NB4 (cell line): ENCODE measurements at regions not wholly inside any gene's neighbourhood (a gene's known extent, or its start where the extent isn't known, plus 50 kb on each side); places are given as distances from the start of the nearest gene placed in this dataset.

Experiments
- DNase-seq: peaks from one replicate; pipeline ENCODE4 v3.0.0; 2010; ENCODE audit warnings: low read depth
- H3K4me3 ChIP-seq: one replicate; pipeline ENCODE4 v1.5.1; 2011; ENCODE audit warnings: mild to moderate bottlenecking, low read depth, low read length, moderate library complexity
- MYC ChIP-seq: IDR thresholded peaks from 2 replicates; pipeline ENCODE4 v1.6.1; 2011; ENCODE audit warnings: low read depth, low read length
- POLR2A ChIP-seq: IDR thresholded peaks from 2 replicates; pipeline ENCODE4 v1.6.1; 2011; ENCODE audit warnings: mild to moderate bottlenecking; ENCODE audit not compliant: insufficient read length; ENCODE audit errors: extremely low read depth
- TF ChIP-seq, protein P1 (sequence below): IDR thresholded peaks from one replicate; pipeline ENCODE4 v1.5.1; 2012; ENCODE audit warnings: low read depth, low read length
- TF ChIP-seq, protein P2 (sequence below): IDR thresholded peaks from 2 replicates; pipeline ENCODE4 v1.6.1; 2011; ENCODE audit warnings: low read depth, low read length

DNA sequence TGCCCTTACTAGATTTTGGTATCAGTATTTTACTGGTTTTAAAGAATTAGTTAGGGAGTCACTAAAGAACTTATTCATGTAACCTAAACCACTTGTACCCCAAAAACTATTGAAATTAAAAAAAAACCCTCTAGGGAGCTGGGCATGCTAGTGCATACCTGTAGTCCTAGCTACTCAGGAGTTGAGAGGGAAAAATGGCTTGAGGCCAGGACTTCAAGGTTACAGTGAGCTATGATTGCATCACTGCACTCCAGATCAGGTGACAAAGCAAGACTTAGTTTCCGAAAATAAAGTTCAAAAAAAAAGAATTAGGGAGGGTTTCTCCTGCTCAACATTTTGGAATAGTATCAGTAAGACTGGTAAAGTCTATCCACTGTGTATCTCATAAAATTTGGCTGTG, 364.4 kb upstream of the LUZP2 start:
- no peak for DNase-seq
- no peak overlapping the region for H3K4me3 ChIP-seq
- TF ChIP-seq POLR2A: no peak
- TF ChIP-seq, protein P1, sequence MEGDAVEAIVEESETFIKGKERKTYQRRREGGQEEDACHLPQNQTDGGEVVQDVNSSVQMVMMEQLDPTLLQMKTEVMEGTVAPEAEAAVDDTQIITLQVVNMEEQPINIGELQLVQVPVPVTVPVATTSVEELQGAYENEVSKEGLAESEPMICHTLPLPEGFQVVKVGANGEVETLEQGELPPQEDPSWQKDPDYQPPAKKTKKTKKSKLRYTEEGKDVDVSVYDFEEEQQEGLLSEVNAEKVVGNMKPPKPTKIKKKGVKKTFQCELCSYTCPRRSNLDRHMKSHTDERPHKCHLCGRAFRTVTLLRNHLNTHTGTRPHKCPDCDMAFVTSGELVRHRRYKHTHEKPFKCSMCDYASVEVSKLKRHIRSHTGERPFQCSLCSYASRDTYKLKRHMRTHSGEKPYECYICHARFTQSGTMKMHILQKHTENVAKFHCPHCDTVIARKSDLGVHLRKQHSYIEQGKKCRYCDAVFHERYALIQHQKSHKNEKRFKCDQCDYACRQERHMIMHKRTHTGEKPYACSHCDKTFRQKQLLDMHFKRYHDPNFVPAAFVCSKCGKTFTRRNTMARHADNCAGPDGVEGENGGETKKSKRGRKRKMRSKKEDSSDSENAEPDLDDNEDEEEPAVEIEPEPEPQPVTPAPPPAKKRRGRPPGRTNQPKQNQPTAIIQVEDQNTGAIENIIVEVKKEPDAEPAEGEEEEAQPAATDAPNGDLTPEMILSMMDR: no peak
- no peak for TF ChIP-seq MYC
- TF ChIP-seq, protein P2, sequence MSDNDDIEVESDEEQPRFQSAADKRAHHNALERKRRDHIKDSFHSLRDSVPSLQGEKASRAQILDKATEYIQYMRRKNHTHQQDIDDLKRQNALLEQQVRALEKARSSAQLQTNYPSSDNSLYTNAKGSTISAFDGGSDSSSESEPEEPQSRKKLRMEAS: no peak

DNA sequence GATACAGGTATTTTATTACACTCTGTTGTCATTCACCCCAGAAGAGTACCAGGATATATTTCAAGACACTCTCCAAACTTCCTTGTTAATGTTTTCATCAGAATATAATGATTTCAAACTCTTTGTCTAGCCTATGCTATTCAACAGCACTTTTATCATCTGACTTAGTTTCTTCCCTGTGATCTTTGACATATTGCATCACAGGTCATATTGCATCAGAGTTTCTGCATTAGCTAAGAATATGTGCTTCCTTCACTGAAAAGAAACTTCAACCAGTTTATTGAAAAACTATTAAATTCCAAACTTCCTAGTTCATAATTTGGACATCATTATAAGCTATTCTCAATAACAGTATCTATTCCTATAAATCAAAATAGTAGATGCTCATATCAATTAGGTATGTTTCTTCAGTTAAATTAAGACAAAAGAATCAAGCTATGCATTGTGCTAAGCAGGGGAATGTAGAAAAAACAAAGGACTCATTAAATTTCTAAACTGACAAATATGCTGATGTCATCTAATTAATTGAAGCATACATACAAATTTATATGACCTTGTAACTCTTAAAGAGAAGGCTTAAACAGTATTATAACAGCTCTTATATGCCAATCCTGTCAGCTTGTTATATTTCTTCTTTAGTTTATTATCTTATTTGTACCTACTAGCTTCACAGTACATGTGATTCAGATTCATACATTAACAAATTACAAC, 361.8 kb upstream of the LUZP2 start:
- TF ChIP-seq, protein P1: no peak
- no peak for TF ChIP-seq MYC
- TF ChIP-seq, protein P2: no peak
- no peak for TF ChIP-seq POLR2A
- peak; percentile 9 for DNase-seq
- H3K4me3 ChIP-seq: no peak overlapping the region

DNA sequence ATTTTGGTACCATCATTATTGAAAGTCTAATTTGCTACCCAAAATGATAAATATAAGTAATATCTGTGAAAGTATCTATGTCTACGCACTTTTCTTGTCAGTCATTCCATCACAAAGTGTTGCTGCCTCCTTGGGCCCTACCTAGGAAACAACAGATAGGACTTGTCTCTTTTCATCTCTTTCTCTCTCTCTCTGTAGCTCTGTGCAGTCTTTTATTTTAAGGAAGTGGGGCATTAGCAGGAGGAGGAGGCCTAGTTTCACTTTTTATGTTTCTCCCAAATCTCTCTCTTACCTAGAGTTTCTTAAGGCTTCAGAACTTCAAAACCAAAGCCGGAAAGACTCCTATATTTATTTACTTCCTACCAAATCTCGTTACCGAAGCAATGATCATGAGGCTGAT, 354.8 kb upstream of the LUZP2 start:
- DNase-seq: no peak
- no peak for TF ChIP-seq MYC
- TF ChIP-seq, protein P2: no peak
- TF ChIP-seq, protein P1: no peak
- no peak for TF ChIP-seq POLR2A
- no peak overlapping the region for H3K4me3 ChIP-seq

DNA sequence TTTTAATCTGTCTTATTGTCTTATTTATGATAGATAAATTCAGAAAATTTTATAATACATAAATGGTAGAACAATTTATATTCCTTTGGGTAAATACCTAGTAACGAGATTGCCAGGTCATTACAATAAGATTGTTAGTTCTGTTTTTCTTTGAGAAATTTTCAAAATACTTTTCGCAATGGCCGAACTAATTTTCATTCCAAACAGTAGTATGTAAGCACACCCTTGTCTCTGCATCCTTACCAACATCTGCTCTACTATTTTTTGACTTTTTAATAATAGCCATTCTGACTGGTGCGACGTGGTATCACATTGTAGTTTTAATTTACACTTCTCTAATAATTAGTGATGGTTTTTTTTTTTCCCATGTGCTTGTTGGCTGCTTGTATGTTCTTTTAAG, 351.4 kb upstream of the LUZP2 start:
- no peak for DNase-seq
- TF ChIP-seq POLR2A (no peak), MYC (no peak)
- TF ChIP-seq, protein P2: no peak
- TF ChIP-seq, protein P1: no peak
- H3K4me3 ChIP-seq: no peak overlapping the region

DNA sequence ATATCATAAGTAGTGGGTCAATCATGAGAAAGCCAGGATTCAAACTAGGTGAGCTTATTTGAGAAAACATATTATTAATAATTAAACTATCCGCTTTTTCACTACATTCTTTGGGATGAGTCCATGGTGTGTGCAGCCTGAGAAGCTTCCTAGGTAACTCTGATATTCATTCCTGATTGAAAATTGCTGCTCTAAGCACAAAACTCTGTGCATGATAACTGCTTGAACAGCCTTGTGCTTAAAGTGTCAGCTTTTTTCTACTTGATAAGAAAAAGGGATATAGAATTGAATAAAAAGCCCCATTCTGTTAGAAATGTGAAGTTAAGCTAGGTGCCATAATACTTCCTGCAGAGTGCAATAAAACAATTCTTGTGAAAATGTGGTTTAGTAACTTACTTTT, 343.5 kb upstream of the LUZP2 start:
- no peak overlapping the region for H3K4me3 ChIP-seq
- DNase-seq: no peak
- TF ChIP-seq, protein P1: no peak
- TF ChIP-seq, protein P2: no peak
- TF ChIP-seq MYC: no peak
